ENCODE measurements at regions not wholly inside any gene's neighbourhood (a gene's known extent, or its start where the extent isn't known, plus 50 kb on each side); places are given as distances from the start of the nearest gene placed in this dataset.
A peak's percentile ranks its signal among the peaks of the same experiment; 100 is the strongest.

DNA sequence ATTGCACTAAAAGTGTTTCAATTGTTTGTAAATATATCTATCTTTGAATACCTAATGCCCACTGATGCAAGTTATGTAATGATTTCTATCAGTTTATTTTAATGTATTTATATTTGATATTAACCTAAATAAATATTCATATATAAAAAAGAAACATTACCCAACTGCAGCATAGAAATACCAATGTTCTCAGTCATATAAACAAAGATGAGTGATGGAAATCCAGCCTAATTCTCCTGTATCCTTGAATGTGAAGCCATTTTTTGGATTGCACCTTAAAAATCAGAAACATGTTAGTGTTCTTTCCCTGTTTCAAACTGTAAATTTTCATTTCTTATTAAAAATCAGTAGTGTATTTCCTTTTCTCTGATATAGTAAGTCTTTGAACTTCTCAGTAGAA, 305.8 kb upstream of the GNAI1 start:
- no peak overlapping the region for H3K27ac ChIP-seq
- no peak for TF ChIP-seq ZFX (IDR thresholded peaks at IDR 0.05; ENCODE audit: borderline replicate concordance)
- TF ChIP-seq, protein P1, sequence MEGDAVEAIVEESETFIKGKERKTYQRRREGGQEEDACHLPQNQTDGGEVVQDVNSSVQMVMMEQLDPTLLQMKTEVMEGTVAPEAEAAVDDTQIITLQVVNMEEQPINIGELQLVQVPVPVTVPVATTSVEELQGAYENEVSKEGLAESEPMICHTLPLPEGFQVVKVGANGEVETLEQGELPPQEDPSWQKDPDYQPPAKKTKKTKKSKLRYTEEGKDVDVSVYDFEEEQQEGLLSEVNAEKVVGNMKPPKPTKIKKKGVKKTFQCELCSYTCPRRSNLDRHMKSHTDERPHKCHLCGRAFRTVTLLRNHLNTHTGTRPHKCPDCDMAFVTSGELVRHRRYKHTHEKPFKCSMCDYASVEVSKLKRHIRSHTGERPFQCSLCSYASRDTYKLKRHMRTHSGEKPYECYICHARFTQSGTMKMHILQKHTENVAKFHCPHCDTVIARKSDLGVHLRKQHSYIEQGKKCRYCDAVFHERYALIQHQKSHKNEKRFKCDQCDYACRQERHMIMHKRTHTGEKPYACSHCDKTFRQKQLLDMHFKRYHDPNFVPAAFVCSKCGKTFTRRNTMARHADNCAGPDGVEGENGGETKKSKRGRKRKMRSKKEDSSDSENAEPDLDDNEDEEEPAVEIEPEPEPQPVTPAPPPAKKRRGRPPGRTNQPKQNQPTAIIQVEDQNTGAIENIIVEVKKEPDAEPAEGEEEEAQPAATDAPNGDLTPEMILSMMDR (IDR thresholded peaks at IDR 0.05), result no peak

DNA sequence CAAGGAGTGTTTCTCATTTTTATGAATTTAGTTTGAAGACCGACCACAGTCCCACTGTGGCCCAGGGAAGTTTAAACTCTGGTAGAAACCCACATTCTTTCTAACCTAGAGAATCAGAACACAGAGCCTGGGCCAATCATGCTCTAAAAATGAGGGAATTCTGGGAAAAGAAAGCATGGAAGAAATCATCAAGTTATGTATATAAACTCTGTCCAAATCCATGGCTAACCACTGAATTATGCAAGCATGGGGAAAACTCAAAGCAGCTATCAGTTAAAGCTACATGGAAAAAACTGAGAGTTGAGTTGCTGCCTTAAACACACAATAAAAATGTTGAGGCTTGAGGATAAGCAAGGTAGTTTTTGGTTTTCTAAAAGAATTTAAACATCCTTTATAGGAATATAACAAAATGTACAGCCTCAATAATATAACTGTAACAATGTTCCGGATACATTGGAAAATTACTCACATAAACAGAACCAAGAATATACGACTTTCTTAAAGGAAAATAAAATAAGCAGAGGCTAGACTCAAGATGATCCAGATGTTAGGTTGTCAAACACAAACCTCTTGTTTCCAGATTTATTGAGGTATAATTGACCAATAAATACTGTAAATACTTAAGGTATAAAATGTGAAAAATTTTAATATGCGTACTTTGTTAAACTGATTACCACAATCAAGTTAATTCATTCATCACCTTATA, 311.2 kb upstream of the GNAI1 start:
- no peak overlapping the region for H3K27ac ChIP-seq
- no peak for TF ChIP-seq ZFX (IDR thresholded peaks at IDR 0.05; ENCODE audit: borderline replicate concordance)
- TF ChIP-seq, protein P1 (IDR thresholded peaks at IDR 0.05), result no peak

DNA sequence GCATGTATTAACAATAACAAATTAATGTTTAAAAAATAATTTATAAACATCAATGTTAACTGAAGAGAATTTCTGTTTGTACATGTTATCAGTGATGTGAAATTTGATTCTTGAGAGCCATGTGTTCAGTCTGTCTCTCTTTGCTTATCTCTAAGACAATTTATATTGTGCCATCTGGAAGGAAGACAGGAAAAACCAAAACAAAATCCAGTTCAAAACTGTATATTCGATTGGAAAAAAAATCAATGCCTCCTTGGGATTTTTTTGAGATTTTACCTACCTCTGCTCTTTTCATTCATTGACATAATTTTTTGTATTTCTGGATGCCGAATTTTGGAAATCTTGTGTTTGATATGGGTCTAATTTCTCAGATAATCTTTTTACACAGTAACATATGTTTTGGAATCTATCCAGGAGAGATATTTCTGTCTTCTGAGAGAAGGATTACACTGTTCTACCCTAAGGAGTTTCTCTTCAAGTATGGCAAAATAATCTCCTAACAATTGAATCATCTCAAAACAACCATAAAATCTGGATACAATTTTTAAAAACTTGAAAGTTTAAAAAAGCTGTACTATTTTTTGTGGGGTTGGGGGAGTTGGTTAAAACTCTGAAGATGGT, 311.9 kb upstream of the GNAI1 start:
- no peak overlapping the region for H3K27ac ChIP-seq
- TF ChIP-seq ZFX (IDR thresholded peaks at IDR 0.05; ENCODE audit: borderline replicate concordance), result no peak
- TF ChIP-seq, protein P1 (IDR thresholded peaks at IDR 0.05), result no peak

DNA sequence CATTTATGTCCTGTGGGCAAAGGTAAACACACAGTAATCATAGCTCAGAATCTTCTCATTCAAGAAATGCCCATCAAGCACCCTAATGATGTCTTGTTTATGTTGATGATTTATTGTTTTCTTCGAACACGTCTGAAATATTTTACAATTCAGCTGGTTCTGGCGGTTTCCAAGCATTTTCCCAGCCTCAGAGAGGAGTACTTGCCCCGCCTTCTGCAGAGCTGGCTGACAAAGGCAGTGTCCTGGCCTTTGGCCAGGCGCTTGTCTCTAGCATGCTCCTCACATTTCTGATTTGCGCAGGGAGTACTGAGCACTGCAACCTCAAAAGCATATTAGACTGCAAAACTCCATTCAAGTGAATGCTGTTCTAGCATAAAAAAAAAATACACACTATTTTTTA, 314.2 kb upstream of the GNAI1 start:
- no peak overlapping the region for H3K27ac ChIP-seq
- TF ChIP-seq ZFX (IDR thresholded peaks at IDR 0.05; ENCODE audit: borderline replicate concordance), result no peak
- TF ChIP-seq, protein P1 (IDR thresholded peaks at IDR 0.05), result no peak

DNA sequence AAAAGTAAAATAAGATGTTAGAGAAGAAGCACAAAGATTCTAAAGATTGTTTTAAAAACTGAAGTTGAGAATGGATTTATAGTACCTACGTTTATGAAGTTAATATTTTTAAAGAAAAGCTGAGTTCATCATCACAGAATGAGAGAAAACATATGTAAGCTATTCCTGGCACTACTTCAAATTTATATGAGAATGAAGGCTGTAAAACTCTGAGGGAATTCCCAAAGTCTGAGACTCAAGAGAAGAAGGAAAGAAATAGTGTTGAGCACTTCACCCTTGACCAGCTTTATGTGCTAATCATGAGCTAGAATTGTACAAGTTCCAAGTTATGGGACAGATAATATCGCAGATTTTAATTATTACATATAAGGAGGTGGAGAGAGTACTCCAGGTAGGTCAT, 323.7 kb upstream of the GNAI1 start:
- no peak for TF ChIP-seq ZFX (IDR thresholded peaks at IDR 0.05; ENCODE audit: borderline replicate concordance)
- TF ChIP-seq, protein P1 (IDR thresholded peaks at IDR 0.05), result no peak
- no peak overlapping the region for H3K27ac ChIP-seq

DNA sequence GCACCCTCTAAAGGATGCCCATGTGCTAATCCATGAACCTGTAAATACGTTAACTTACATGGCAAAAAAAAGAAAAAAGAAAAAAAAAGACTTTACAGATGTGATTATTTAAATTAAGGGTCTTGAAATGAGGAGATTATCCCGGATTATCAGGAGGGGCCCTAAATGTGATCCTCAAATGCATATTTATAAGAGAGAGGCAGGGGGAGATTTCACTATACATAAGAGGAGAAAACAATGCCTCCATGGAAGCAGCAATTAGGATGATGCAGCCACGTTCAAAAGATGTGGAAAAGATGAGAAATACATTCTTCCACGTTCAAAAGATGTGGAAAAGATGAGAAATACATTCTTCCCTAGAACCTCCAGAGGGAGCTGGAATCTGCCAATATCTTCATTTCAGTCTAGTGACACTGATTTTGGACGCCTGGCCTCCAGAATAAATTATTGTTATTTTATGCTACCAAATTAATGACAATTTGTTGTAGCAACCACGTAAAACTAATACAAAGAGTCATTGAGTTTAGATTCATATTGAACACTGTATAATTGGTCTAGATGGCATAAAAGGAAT, 328.4 kb upstream of the GNAI1 start:
- TF ChIP-seq ZFX (IDR thresholded peaks at IDR 0.05; ENCODE audit: borderline replicate concordance), result no peak
- TF ChIP-seq, protein P1 (IDR thresholded peaks at IDR 0.05), result peak; percentile 74
- H3K27ac ChIP-seq, result no peak overlapping the region

DNA sequence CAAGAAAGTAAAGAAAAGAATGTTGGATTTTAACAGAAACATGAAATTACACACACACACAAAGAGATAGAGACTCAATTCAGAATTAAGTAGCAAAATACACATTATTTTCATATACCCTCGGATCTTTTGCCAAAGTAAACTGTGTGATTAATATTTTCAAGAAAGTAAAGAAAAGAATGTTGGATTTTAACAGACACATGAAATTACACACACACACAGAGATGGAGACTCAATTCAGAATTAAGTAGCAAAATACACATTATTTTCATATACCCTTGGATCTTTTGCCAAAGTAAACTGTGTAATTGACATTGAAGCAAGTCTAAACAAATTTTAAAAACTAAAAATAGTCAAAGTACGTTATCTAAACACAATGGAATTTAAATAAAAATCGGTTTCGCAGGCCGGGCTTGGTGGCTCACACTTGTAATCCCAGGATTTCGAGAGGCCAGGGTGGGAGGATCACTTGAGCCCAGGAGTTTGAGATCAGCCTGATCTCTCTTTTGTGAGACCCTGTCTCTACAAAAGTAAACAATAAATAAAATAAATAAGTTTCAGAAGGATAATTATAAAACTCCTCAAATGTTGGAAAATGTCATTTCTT, 337.3 kb upstream of the MAGI2 start:
- H3K27ac ChIP-seq, result no peak overlapping the region
- TF ChIP-seq, protein P1 (IDR thresholded peaks at IDR 0.05), result no peak
- no peak for TF ChIP-seq ZFX (IDR thresholded peaks at IDR 0.05; ENCODE audit: borderline replicate concordance)
